Smooth muscle cell (in vitro differentiated cells): ENCODE measurements at regions not wholly inside any gene's neighbourhood (a gene's known extent, or its start where the extent isn't known, plus 50 kb on each side); places are given as distances from the start of the nearest gene placed in this dataset.

Source experiments
- DNase-seq: peaks from one replicate; lab custom pipeline; 2025; ENCODE audit not compliant: unreplicated experiment; lab: John Stamatoyannopoulos, UW
- H2AFZ ChIP-seq: fragments of 200-600 bp; sonication (generic); 2 replicates; pipeline ENCODE4 v1.6.0; 2016; ENCODE audit warnings: antibody characterized with exemption, low read depth, mild to moderate bottlenecking
- H3F3A ChIP-seq: fragments of 200-600 bp; sonication (generic); 2 replicates; pipeline ENCODE4 v1.6.0; 2017; ENCODE audit warnings: antibody characterized with exemption, low read depth
- H3K27ac ChIP-seq: fragments of 200-600 bp; sonication (generic); 2 replicates; pipeline ENCODE4 v1.5.1; 2016; ENCODE audit warnings: low read depth, mild to moderate bottlenecking
- H3K27me3 ChIP-seq: fragments of 200-600 bp; sonication (generic); 2 replicates; pipeline ENCODE4 v1.6.1; 2016; ENCODE audit warnings: low read depth, mild to moderate bottlenecking
- H3K36me3 ChIP-seq: fragments of 200-600 bp; sonication (generic); 2 replicates; pipeline ENCODE4 v1.5.1; 2016; ENCODE audit warnings: low read depth
- H3K4me1 ChIP-seq: fragments of 200-600 bp; sonication (generic); 2 replicates; pipeline ENCODE4 v1.5.1; 2016; ENCODE audit warnings: low read depth
- H3K4me2 ChIP-seq: fragments of 200-600 bp; sonication (generic); 2 replicates; pipeline ENCODE4 v1.6.0; 2016; ENCODE audit warnings: mild to moderate bottlenecking
- H3K4me3 ChIP-seq: fragments of 200-600 bp; sonication (generic); 2 replicates; pipeline ENCODE4 v1.5.1; 2016; ENCODE audit warnings: mild to moderate bottlenecking
- H3K79me2 ChIP-seq: fragments of 200-600 bp; sonication (generic); 2 replicates; pipeline ENCODE4 v1.6.0; 2016; ENCODE audit warnings: low read depth, mild to moderate bottlenecking
- H3K9ac ChIP-seq: fragments of 200-600 bp; sonication (generic); 2 replicates; pipeline ENCODE4 v1.6.0; 2016; ENCODE audit warnings: low read depth
- H3K9me3 ChIP-seq: fragments of 200-600 bp; sonication (generic); replicated peaks from 2 replicates; pipeline ENCODE4 v1.5.1; 2016; ENCODE audit warnings: low read depth
- H4K20me1 ChIP-seq: fragments of 200-600 bp; sonication (generic); 2 replicates; pipeline ENCODE4 v1.6.0; 2016; ENCODE audit warnings: low read depth
- CTCF ChIP-seq: fragments of 200-600 bp; sonication (generic); IDR thresholded peaks from 2 replicates; pipeline ENCODE4 v1.5.1; 2017; ENCODE audit warnings: borderline replicate concordance, mild to moderate bottlenecking, antibody characterized with exemption; ENCODE audit not compliant: insufficient read depth, poor library complexity, severe bottlenecking
- WGBS: methylation state at CpG from one replicate; pipeline ENCODE4 v1.1.7; 2016; ENCODE audit warnings: low lambda C conversion rate; 5-methylcytosine and 5-hydroxymethylcytosine counted together

GRCh38 chr14:76282581-76282980 lies 93.4 kb upstream of the ESRRB start:
- H3K9ac ChIP-seq = no peak overlapping the region
- TF ChIP-seq CTCF = no peak
- H3K36me3 ChIP-seq = no peaks in the 10 kb centered on the region
- no peak for DNase-seq
- no peak overlapping the region for H3K4me3 ChIP-seq
- 83% methylated on average over 2 of the region's 2 CpGs for WGBS
- no peaks in the 10 kb centered on the region for H3F3A ChIP-seq
- H3K27ac ChIP-seq = no peak overlapping the region
- H4K20me1 ChIP-seq = no peaks in the 10 kb centered on the region
- no peaks in the 10 kb centered on the region for H3K4me1 ChIP-seq
- H2AFZ ChIP-seq = no peak overlapping the region
- no peaks in the 10 kb centered on the region for H3K79me2 ChIP-seq
- no peak overlapping the region for H3K4me2 ChIP-seq
- no peaks in the 10 kb centered on the region for H3K9me3 ChIP-seq
- H3K27me3 ChIP-seq = peaks cover 10% of the 10 kb centered on the region

- no peak for TF ChIP-seq CTCF
- no peaks in the 10 kb centered on the region for H3K9me3 ChIP-seq
- no peaks in the 10 kb centered on the region for H3K36me3 ChIP-seq
- no peak overlapping the region for H3K27ac ChIP-seq
- DNase-seq = no peak
- H3K27me3 ChIP-seq = peaks cover 19% of the 10 kb centered on the region
- WGBS = 94% methylated on average over 1 of the region's 1 CpG
- no peaks in the 10 kb centered on the region for H3K79me2 ChIP-seq
- no peaks in the 10 kb centered on the region for H4K20me1 ChIP-seq
- H3K4me2 ChIP-seq = no peak overlapping the region
- H3F3A ChIP-seq = no peaks in the 10 kb centered on the region
- no peak overlapping the region for H3K9ac ChIP-seq
- H2AFZ ChIP-seq = no peak overlapping the region
- H3K4me1 ChIP-seq = no peaks in the 10 kb centered on the region
- H3K4me3 ChIP-seq = no peak overlapping the region
These were observed 88.9 kb upstream of the ESRRB start for GRCh38 chr14:76287063-76287462.

DNA sequence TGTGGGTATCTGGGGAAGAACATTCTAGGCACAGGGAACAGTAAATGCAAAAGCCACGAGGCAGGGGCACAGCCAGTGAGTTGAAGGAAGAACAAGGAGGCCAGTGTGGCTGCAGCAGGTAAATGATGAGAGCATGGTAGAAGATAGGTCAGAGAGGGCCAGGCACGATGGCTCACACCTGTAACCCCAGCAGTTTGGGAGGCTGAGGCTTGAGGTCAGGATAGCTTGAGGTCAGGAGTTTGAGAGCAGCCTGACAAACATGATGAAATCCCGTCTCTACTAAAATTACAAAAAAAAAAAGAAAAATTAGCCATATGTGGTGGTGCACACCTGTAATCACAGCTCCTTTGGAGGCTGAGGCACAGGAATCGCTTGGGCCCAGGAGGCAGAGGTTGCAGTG lies 86.7 kb upstream of the ESRRB start:
- Histone ChIP-seq H3K9ac (no peak overlapping the region), H4K20me1 (no peaks in the 10 kb centered on the region), H3K27me3 (peaks cover 21% of the 10 kb centered on the region), H3F3A (no peaks in the 10 kb centered on the region), H3K36me3 (no peaks in the 10 kb centered on the region), H2AFZ (no peak overlapping the region), H3K9me3 (no peaks in the 10 kb centered on the region), H3K79me2 (no peaks in the 10 kb centered on the region), H3K4me2 (no peak overlapping the region), H3K27ac (no peak overlapping the region), H3K4me1 (no peaks in the 10 kb centered on the region), H3K4me3 (no peak overlapping the region)
- no peak for TF ChIP-seq CTCF
- no peak for DNase-seq
- WGBS = 86% methylated on average over 4 of the region's 4 CpGs

DNA sequence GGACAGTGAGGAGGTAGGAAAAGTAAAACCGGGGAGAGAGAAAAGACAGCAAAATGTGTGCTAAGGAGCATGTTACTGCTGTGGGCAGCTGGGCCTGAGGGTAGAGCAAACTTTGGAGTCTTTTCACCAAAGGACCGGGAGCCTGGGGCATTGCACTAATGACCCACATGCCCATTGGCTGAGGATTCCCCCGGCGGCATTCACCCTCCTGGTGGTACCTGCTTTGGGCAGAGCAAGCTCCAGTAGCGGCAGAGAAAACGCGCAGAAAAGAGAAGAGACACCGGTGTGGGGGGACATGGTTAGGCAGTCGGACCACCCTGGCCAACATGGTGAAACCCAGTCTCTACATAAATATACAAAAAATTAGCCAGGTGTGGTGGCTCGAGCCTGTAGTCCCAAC lies 83.4 kb upstream of the ESRRB start:
- Histone ChIP-seq H2AFZ (no peak overlapping the region), H3K36me3 (no peaks in the 10 kb centered on the region), H3F3A (no peaks in the 10 kb centered on the region), H3K4me1 (no peaks in the 10 kb centered on the region), H4K20me1 (no peaks in the 10 kb centered on the region), H3K79me2 (no peaks in the 10 kb centered on the region), H3K27me3 (peaks cover 16% of the 10 kb centered on the region), H3K4me2 (no peak overlapping the region), H3K4me3 (no peak overlapping the region), H3K9ac (no peak overlapping the region), H3K27ac (no peak overlapping the region), H3K9me3 (no peaks in the 10 kb centered on the region)
- no peak for TF ChIP-seq CTCF
- DNase-seq = no peak
- WGBS = 90% methylated on average over 10 of the region's 10 CpGs
